A549 (cell line): ENCODE measurements at regions not wholly inside any gene's neighbourhood (a gene's known extent, or its start where the extent isn't known, plus 50 kb on each side); places are given as distances from the start of the nearest gene placed in this dataset.

Experiments used
- ATAC-seq, 2 experiments: fragments of 200-7000 bp in 1 of 2; fragments of >200 bp in 1 of 2; cut with Nextera tagmentation in 1 of 2; cut with Tn5 transposase in 1 of 2; 3 replicates each; pipeline versions ENCODE4 v1.8.0 to v1.9.1; 2018 to 2020; ENCODE audit warnings: mild to moderate bottlenecking in 1 of 2, moderate library complexity in 1 of 2
- CTCF ChIA-PET: fragments of 300-600 bp; sonication (Branson Sonifier 250); formaldehyde crosslinking; extraction: SDS; loops from one replicate; lab custom pipeline; 2021; ENCODE audit warnings: antibody characterized with exemption, inconsistent platforms; lab: Yijun Ruan, JAX
- POLR2A ChIA-PET: fragments of 350-600 bp; formaldehyde crosslinking; extraction: SDS; loops from one replicate; lab custom pipeline; 2021; ENCODE audit warnings: antibody characterized with exemption, inconsistent platforms; lab: Yijun Ruan, JAX
- DNase-seq, 2 experiments: peaks; one replicate each; pipeline versions ENCODE4 v3.0.0 to v3.0.0-alpha.2; 2011 to 2016; ENCODE audit warnings: low read depth in 1 of 2, low spot score in 1 of 2
- FAIRE-seq: peaks from 2 replicates; lab custom pipeline; 2011; peaks lifted over from hg19 to GRCh38; lab: Jason Lieb, UNC
- H3K27ac ChIP-seq, 2 experiments: fragments of >200 bp; sonication (Bioruptor Twin); formaldehyde crosslinking; 3 replicates each; pipeline ENCODE4 v1.5.1; 2016 to 2017
- H3K4me1 ChIP-seq: fragments of >200 bp; sonication (Bioruptor Twin); formaldehyde crosslinking; 3 replicates; pipeline ENCODE4 v1.6.1; 2016
- H3K4me2 ChIP-seq: fragments of >200 bp; sonication (Bioruptor Twin); formaldehyde crosslinking; 3 replicates; pipeline ENCODE4 v1.6.1; 2016
- H3K4me3 ChIP-seq: fragments of >200 bp; sonication (Bioruptor Twin); formaldehyde crosslinking; 3 replicates; pipeline ENCODE4 v1.5.1; 2016
- H3K9me3 ChIP-seq: fragments of >200 bp; sonication (Bioruptor Twin); formaldehyde crosslinking; 3 replicates; pipeline ENCODE4 v1.6.1; 2016
- ATOH8 ChIP-seq: fragments of 250-450 bp; sonication (Bioruptor Pico); IDR thresholded peaks from 2 replicates; pipeline ENCODE4 v1.5.0; 2020; ENCODE audit warnings: low read depth, mild to moderate bottlenecking, moderate library complexity
- CBX2 ChIP-seq: fragments of 200-600 bp; sonication (generic); IDR thresholded peaks from 2 replicates; pipeline ENCODE4 v1.6.1; 2016; ENCODE audit warnings: low read depth, mild to moderate bottlenecking, borderline replicate concordance
- CBX8 ChIP-seq: fragments of 200-600 bp; sonication (generic); IDR thresholded peaks from 2 replicates; pipeline ENCODE4 v1.6.1; 2016
- CTCF ChIP-seq: fragments of >200 bp; sonication (Bioruptor Twin); formaldehyde crosslinking; IDR thresholded peaks from 3 replicates; pipeline ENCODE4 v1.5.1; 2016
- FOSB ChIP-seq: fragments of 250-450 bp; sonication (Bioruptor Pico); IDR thresholded peaks from 2 replicates; pipeline ENCODE4 v1.5.0; 2020; ENCODE audit warnings: mild to moderate bottlenecking, moderate library complexity
- HEYL ChIP-seq: fragments of 250-450 bp; sonication (Bioruptor Pico); IDR thresholded peaks from 2 replicates; pipeline ENCODE4 v1.8.0; 2021; ENCODE audit warnings: mild to moderate bottlenecking, moderate library complexity
- JUN ChIP-seq, 2 experiments: fragments of >200 bp; sonication (Bioruptor Twin); formaldehyde crosslinking; IDR thresholded peaks; 2 replicates in 1 of 2; 3 replicates in 1 of 2; pipeline ENCODE4 v1.6.1; 2016 to 2017
- KDM1A ChIP-seq: fragments of 200-600 bp; sonication (generic); IDR thresholded peaks from 2 replicates; pipeline ENCODE4 v1.6.1; 2016; ENCODE audit warnings: low read depth, mild to moderate bottlenecking
- KDM5A ChIP-seq: fragments of 200-600 bp; sonication (generic); IDR thresholded peaks from 2 replicates; pipeline ENCODE4 v1.6.1; 2016; ENCODE audit warnings: antibody characterized with exemption, mild to moderate bottlenecking
- MAFK ChIP-seq: fragments of 450-650 bp; IDR thresholded peaks from 2 replicates; pipeline ENCODE4 v1.6.1; 2014; ENCODE audit not compliant: partially characterized antibody
- MYC ChIP-seq: IDR thresholded peaks from 2 replicates; pipeline ENCODE4 v1.6.1; 2012; ENCODE audit warnings: mild to moderate bottlenecking, inconsistent platforms, low read length, improper control_type of control experiment, borderline replicate concordance
- NFE2L2 ChIP-seq: fragments of 150-350 bp; conservative IDR thresholded peaks from 2 replicates; pipeline ENCODE4 v1.6.1; 2014; ENCODE audit warnings: low read length
- PBX3 ChIP-seq: IDR thresholded peaks from 2 replicates; pipeline ENCODE4 v1.6.1; 2012
- POLR2A ChIP-seq: IDR thresholded peaks from 2 replicates; pipeline ENCODE4 v1.6.1; 2012; ENCODE audit warnings: mild to moderate bottlenecking, low read length
- POLR2AphosphoS2 ChIP-seq: conservative IDR thresholded peaks from 2 replicates; pipeline ENCODE4 v1.6.1; 2012; ENCODE audit warnings: low read length, improper control_type of control experiment, inconsistent platforms
- RAD21 ChIP-seq, 2 experiments: fragments of >200 bp in 1 of 2; sonication (Bioruptor Twin) in 1 of 2; formaldehyde crosslinking in 1 of 2; IDR thresholded peaks in 1 of 2; conservative IDR thresholded peaks in 1 of 2; 2 replicates in 1 of 2; 3 replicates in 1 of 2; pipeline ENCODE4 v1.6.1; 2012 to 2018; ENCODE audit warnings: inconsistent platforms in 1 of 2
- RCOR1 ChIP-seq: fragments of 150-350 bp; IDR thresholded peaks from 2 replicates; pipeline ENCODE4 v1.6.1; 2014; ENCODE audit warnings: antibody characterized with exemption, low read length, low read depth
- RFX5 ChIP-seq: fragments of 450-650 bp; IDR thresholded peaks from 2 replicates; pipeline ENCODE4 v1.7.1; 2014; ENCODE audit warnings: antibody characterized with exemption, mild to moderate bottlenecking, moderate library complexity
- TP53 ChIP-seq: fragments of 250-450 bp; sonication (Bioruptor Pico); IDR thresholded peaks from 2 replicates; pipeline ENCODE4 v1.5.0; 2021; ENCODE audit warnings: mild to moderate bottlenecking, moderate library complexity
- ZFP36 ChIP-seq: fragments of 450-650 bp; IDR thresholded peaks from 2 replicates; pipeline ENCODE4 v1.6.1; 2014; ENCODE audit warnings: borderline replicate concordance; ENCODE audit not compliant: partially characterized antibody
- WGBS: methylation state at CpG from one replicate; pipeline ENCODE4 v1.1.6; 2017; ENCODE audit errors: missing lambda C conversion rate; 5-methylcytosine and 5-hydroxymethylcytosine counted together
- TF ChIP-seq, protein P1 (sequence below): IDR thresholded peaks from 2 replicates; pipeline ENCODE4 v1.6.1; 2012; ENCODE audit warnings: low read depth, borderline replicate concordance
- TF ChIP-seq, protein P2 (sequence below): fragments of 200-600 bp; sonication (generic); IDR thresholded peaks from 2 replicates; pipeline ENCODE4 v1.6.1; 2016; ENCODE audit warnings: antibody characterized with exemption, mild to moderate bottlenecking, moderate library complexity

DNA sequence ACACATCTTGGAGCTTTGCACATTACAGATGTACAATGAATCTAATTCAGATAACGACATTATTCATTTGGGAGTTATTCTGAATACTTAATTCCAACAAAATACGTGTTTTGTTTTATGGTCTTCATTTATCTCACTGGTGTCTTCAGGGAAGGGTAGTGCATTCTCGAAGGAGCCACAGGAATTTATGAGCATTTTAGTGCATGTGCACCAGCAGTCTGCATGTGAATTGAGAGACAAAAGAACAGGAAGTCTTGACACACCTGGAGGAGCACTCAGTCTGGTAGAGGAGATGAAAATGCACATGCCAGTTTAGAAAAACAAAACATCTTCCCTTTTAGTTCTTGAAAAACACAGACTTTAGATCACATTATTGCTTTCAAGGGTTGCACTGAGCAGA lies 228.7 kb downstream of the LRATD1 start:
- H3K4me3 ChIP-seq, result no peak overlapping the region
- H3K4me1 ChIP-seq, result no peaks in the 10 kb centered on the region
- no peak for TF ChIP-seq TP53 (CRISPR knock-in tag)
- no peak for TF ChIP-seq KDM5A
- no peak for TF ChIP-seq CBX8
- no peak for TF ChIP-seq HEYL (CRISPR knock-in tag)
- no peak for TF ChIP-seq RAD21 (conservative IDR thresholded peaks at IDR 0.05 in 1 of 2, IDR thresholded peaks at IDR 0.05 in 1 of 2)
- no peak for TF ChIP-seq POLR2A
- no peak for TF ChIP-seq ZFP36
- TF ChIP-seq, protein P1, sequence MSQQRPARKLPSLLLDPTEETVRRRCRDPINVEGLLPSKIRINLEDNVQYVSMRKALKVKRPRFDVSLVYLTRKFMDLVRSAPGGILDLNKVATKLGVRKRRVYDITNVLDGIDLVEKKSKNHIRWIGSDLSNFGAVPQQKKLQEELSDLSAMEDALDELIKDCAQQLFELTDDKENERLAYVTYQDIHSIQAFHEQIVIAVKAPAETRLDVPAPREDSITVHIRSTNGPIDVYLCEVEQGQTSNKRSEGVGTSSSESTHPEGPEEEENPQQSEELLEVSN, result no peak
- no peak for TF ChIP-seq CTCF
- TF ChIP-seq JUN (IDR thresholded peaks at IDR 0.05), result no peak
- TF ChIP-seq FOSB (CRISPR knock-in tag), result no peak
- TF ChIP-seq RFX5, result no peak
- TF ChIP-seq CBX2, result no peak
- no peak for TF ChIP-seq KDM1A
- no peak for TF ChIP-seq POLR2AphosphoS2
- no peak for TF ChIP-seq MAFK
- TF ChIP-seq PBX3, result no peak
- no peaks in the 10 kb centered on the region for H3K9me3 ChIP-seq
- no peak overlapping the region for H3K4me2 ChIP-seq
- 1% methylated on average over 3 of the region's 3 CpGs for WGBS
- no peak overlapping the region for H3K27ac ChIP-seq
- ChIA-PET CTCF (no interaction called here), POLR2A (no interaction called here)
- FAIRE-seq (no peak), DNase-seq (no peak), ATAC-seq (no peak)

GRCh38 chr2:14866736-14867352 lies 234.3 kb downstream of the LRATD1 start:
- no peak for DNase-seq
- ATAC-seq, result no peak
- CTCF ChIA-PET, result no interaction called here
- FAIRE-seq, result no peak
- no peak overlapping the region for H3K4me2 ChIP-seq
- WGBS, result 0% methylated on average over 1 of the region's 1 CpG
- POLR2A ChIA-PET, result no interaction called here
- no peaks in the 10 kb centered on the region for H3K4me1 ChIP-seq
- no peak overlapping the region for H3K27ac ChIP-seq
- TF ChIP-seq ATOH8 (CRISPR knock-in tag), result no peak
- TF ChIP-seq NFE2L2, result no peak
- TF ChIP-seq RCOR1, result no peak
- TF ChIP-seq, protein P2, sequence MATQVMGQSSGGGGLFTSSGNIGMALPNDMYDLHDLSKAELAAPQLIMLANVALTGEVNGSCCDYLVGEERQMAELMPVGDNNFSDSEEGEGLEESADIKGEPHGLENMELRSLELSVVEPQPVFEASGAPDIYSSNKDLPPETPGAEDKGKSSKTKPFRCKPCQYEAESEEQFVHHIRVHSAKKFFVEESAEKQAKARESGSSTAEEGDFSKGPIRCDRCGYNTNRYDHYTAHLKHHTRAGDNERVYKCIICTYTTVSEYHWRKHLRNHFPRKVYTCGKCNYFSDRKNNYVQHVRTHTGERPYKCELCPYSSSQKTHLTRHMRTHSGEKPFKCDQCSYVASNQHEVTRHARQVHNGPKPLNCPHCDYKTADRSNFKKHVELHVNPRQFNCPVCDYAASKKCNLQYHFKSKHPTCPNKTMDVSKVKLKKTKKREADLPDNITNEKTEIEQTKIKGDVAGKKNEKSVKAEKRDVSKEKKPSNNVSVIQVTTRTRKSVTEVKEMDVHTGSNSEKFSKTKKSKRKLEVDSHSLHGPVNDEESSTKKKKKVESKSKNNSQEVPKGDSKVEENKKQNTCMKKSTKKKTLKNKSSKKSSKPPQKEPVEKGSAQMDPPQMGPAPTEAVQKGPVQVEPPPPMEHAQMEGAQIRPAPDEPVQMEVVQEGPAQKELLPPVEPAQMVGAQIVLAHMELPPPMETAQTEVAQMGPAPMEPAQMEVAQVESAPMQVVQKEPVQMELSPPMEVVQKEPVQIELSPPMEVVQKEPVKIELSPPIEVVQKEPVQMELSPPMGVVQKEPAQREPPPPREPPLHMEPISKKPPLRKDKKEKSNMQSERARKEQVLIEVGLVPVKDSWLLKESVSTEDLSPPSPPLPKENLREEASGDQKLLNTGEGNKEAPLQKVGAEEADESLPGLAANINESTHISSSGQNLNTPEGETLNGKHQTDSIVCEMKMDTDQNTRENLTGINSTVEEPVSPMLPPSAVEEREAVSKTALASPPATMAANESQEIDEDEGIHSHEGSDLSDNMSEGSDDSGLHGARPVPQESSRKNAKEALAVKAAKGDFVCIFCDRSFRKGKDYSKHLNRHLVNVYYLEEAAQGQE, result no peak
- TF ChIP-seq CBX2, result no peak
- no peak for TF ChIP-seq MYC
- TF ChIP-seq, all 56 proteins: peak for 0
- Histone ChIP-seq H3K9me3 (peaks cover 8% of the 10 kb centered on the region; the same call in 1 of the 3 replicates), H3K4me3 (no peak overlapping the region)
